BLaER1 treated with 17β-estradiol and CSF1 and Interleukin-3, amounts not matched to agents 10 nM and 100 nM (cell line): ENCODE measurements at regions not wholly inside any gene's neighbourhood (a gene's known extent, or its start where the extent isn't known, plus 50 kb on each side); places are given as distances from the start of the nearest gene placed in this dataset.

ENCODE experiments used
- H3K27ac ChIP-seq, 11 experiments: shearing (Covaris generic); formaldehyde crosslinking; 2 replicates each; pipeline ENCODE4 v1.8.1; 2022
- H3K27me3 ChIP-seq, 11 experiments: shearing (Covaris generic); formaldehyde crosslinking; 2 replicates each; pipeline ENCODE4 v1.8.1; 2022
- H3K36me3 ChIP-seq, 11 experiments: shearing (Covaris generic); formaldehyde crosslinking; 2 replicates each; pipeline ENCODE4 v1.8.1; 2022
- H3K4me1 ChIP-seq, 10 experiments: shearing (Covaris generic); formaldehyde crosslinking; 2 replicates each; pipeline ENCODE4 v1.8.1; 2022
- H3K4me2 ChIP-seq, 11 experiments: shearing (Covaris generic); formaldehyde crosslinking; 2 replicates each; pipeline ENCODE4 v1.8.1; 2022
- H3K4me3 ChIP-seq, 10 experiments: shearing (Covaris generic); formaldehyde crosslinking; 2 replicates each; pipeline ENCODE4 v1.8.1; 2022
- H3K9ac ChIP-seq, 11 experiments: shearing (Covaris generic); formaldehyde crosslinking; 2 replicates each; pipeline ENCODE4 v1.8.1; 2022
- H3K9me3 ChIP-seq, 11 experiments: shearing (Covaris generic); formaldehyde crosslinking; replicated peaks in 1 of 11; 2 replicates each; pipeline ENCODE4 v1.8.1; 2022
- H4K20me1 ChIP-seq, 11 experiments: shearing (Covaris generic); formaldehyde crosslinking; 2 replicates each; pipeline ENCODE4 v1.8.1; 2022
- Cebpa-rat ChIP-seq, 11 experiments: shearing (Covaris generic); IDR thresholded peaks; 2 replicates each; pipeline ENCODE4 v1.8.1; 2022

GRCh38 chr15:100783760-100784492, 95.7 kb upstream of the ALDH1A3 start:
- Histone ChIP-seq H3K4me2 (peak overlapping the region in 7 of 11 experiments; percentile 24 to 59 (median 32); a peak in 9 of 22 replicates), H4K20me1 (no peaks in the 10 kb centered on the region), H3K27me3 (no peaks in the 10 kb centered on the region), H3K27ac (no peak overlapping the region), H3K9ac (no peak overlapping the region), H3K36me3 (no peaks in the 10 kb centered on the region), H3K9me3 (no peaks in the 10 kb centered on the region), H3K4me1 (peaks cover 0 to 16% (median 9%) of the 10 kb centered on the region in 10 experiments; a peak in 12 of 20 replicates), H3K4me3 (no peak overlapping the region)
- TF ChIP-seq Cebpa-rat (IDR thresholded peaks at IDR 0.05), result no peak

- TF ChIP-seq Cebpa-rat (IDR thresholded peaks at IDR 0.05), result no peak
- no peaks in the 10 kb centered on the region for H3K36me3 ChIP-seq
- H4K20me1 ChIP-seq, result no peaks in the 10 kb centered on the region
- no peaks in the 10 kb centered on the region for H3K9me3 ChIP-seq
- peaks cover 0 to 16% (median 9%) of the 10 kb centered on the region in 10 experiments; a peak in 12 of 20 replicates for H3K4me1 ChIP-seq
- no peak overlapping the region for H3K4me2 ChIP-seq
- no peak overlapping the region for H3K9ac ChIP-seq
- no peaks in the 10 kb centered on the region for H3K27me3 ChIP-seq
- H3K27ac ChIP-seq, result no peak overlapping the region
- no peak overlapping the region for H3K4me3 ChIP-seq
Observed at GRCh38 chr15:100784493-100785180, 95.0 kb upstream of the ALDH1A3 start.

- Histone ChIP-seq H3K27ac (no peak overlapping the region), H3K4me2 (no peak overlapping the region), H3K36me3 (no peaks in the 10 kb centered on the region), H3K9me3 (no peaks in the 10 kb centered on the region), H4K20me1 (no peaks in the 10 kb centered on the region), H3K4me3 (no peak overlapping the region), H3K9ac (no peak overlapping the region), H3K4me1 (peaks cover 4 to 16% (median 12%) of the 10 kb centered on the region in 10 experiments; a peak in 15 of 20 replicates), H3K27me3 (no peaks in the 10 kb centered on the region)
- no peak for TF ChIP-seq Cebpa-rat (IDR thresholded peaks at IDR 0.05)
Observed at GRCh38 chr15:100785181-100786138, 94.2 kb upstream of the ALDH1A3 start.

- no peaks in the 10 kb centered on the region for H3K9me3 ChIP-seq
- no peaks in the 10 kb centered on the region for H4K20me1 ChIP-seq
- no peaks in the 10 kb centered on the region for H3K27me3 ChIP-seq
- H3K9ac ChIP-seq, result no peak overlapping the region
- no peak overlapping the region for H3K27ac ChIP-seq
- no peak for TF ChIP-seq Cebpa-rat (IDR thresholded peaks at IDR 0.05)
- H3K4me1 ChIP-seq, result peaks cover 4 to 18% (median 12%) of the 10 kb centered on the region in 10 experiments; a peak in 15 of 20 replicates
- H3K4me3 ChIP-seq, result no peak overlapping the region
- no peak overlapping the region for H3K4me2 ChIP-seq
- no peaks in the 10 kb centered on the region for H3K36me3 ChIP-seq
Observed at GRCh38 chr15:100786139-100786531, 93.5 kb upstream of the ALDH1A3 start.

- Histone ChIP-seq H3K27ac (no peak overlapping the region), H3K4me2 (no peak overlapping the region), H3K9ac (no peak overlapping the region), H3K9me3 (no peaks in the 10 kb centered on the region), H3K36me3 (no peaks in the 10 kb centered on the region), H4K20me1 (no peaks in the 10 kb centered on the region), H3K4me3 (no peak overlapping the region), H3K27me3 (no peaks in the 10 kb centered on the region), H3K4me1 (peaks cover 4 to 18% (median 12%) of the 10 kb centered on the region in 10 experiments; a peak in 15 of 20 replicates)
- no peak for TF ChIP-seq Cebpa-rat (IDR thresholded peaks at IDR 0.05)
Observed at GRCh38 chr15:100786901-100787566, 92.6 kb upstream of the ALDH1A3 start.

- H3K27ac ChIP-seq, result no peak overlapping the region
Observed at GRCh38 chr15:100787567-100788417, 91.8 kb upstream of the ALDH1A3 start.

GRCh38 chr15:100788418-100789105, 91.1 kb upstream of the ALDH1A3 start:
- Histone ChIP-seq H3K27ac (no peak overlapping the region), H3K9me3 (peaks cover 0 to 2% (median 1%) of the 10 kb centered on the region in 11 experiments; a peak in 11 of 22 replicates), H3K4me3 (no peak overlapping the region), H4K20me1 (no peaks in the 10 kb centered on the region), H3K27me3 (no peaks in the 10 kb centered on the region), H3K36me3 (no peaks in the 10 kb centered on the region), H3K9ac (no peak overlapping the region), H3K4me1 (peaks cover 2 to 9% (median 7%) of the 10 kb centered on the region in 10 experiments; a peak in 14 of 20 replicates), H3K4me2 (no peak overlapping the region)
- TF ChIP-seq Cebpa-rat (IDR thresholded peaks at IDR 0.05), result no peak

More at GRCh38 chr15:100787567-100788417, 91.8 kb upstream of the ALDH1A3 start:
- H3K27me3 ChIP-seq, result no peaks in the 10 kb centered on the region
- no peaks in the 10 kb centered on the region for H4K20me1 ChIP-seq
- no peaks in the 10 kb centered on the region for H3K36me3 ChIP-seq
- TF ChIP-seq Cebpa-rat (IDR thresholded peaks at IDR 0.05), result no peak
- no peak overlapping the region for H3K4me3 ChIP-seq
- no peaks in the 10 kb centered on the region for H3K9me3 ChIP-seq
- no peak overlapping the region for H3K9ac ChIP-seq
- no peak overlapping the region for H3K4me2 ChIP-seq
- H3K4me1 ChIP-seq, result peaks cover 4 to 17% (median 12%) of the 10 kb centered on the region in 10 experiments; a peak in 15 of 20 replicates
